Aorta (tissue), 5 donors: ENCODE measurements at regions not wholly inside any gene's neighbourhood (a gene's known extent, or its start where the extent isn't known, plus 50 kb on each side); places are given as distances from the start of the nearest gene placed in this dataset.
"Not testable (repeated sequence)": the region's sequence is repeated elsewhere in the genome, so short reads cannot be mapped to it uniquely, and the experiment has no call there.

Experiments used
- ATAC-seq: fragments of 200-7000 bp; cut with Tn5 transposase; one replicate; pipeline ENCODE4 v1.9.1; 2022; ENCODE audit warnings: moderate library complexity; ENCODE audit not compliant: low FRiP score
- DNase-seq, 2 donors: peaks; one replicate each; pipeline ENCODE4 v3.0.0-alpha.2; 2020
- H3K27ac ChIP-seq, 2 donors: one replicate each; pipeline ENCODE4 v1.5.1; 2013; ENCODE audit warnings: low read length in 2 of 2, mild to moderate bottlenecking in 2 of 2, moderate library complexity in 2 of 2, control low read depth in 1 of 2, inconsistent platforms in 1 of 2, low read depth in 1 of 2
- H3K27me3 ChIP-seq, 2 donors: one replicate each; pipeline ENCODE4 v1.6.1; 2013; ENCODE audit warnings: control low read depth in 1 of 2, low read length in 1 of 2, mild to moderate bottlenecking in 1 of 2, moderate library complexity in 1 of 2; ENCODE audit not compliant: insufficient read depth in 2 of 2, control insufficient read depth in 1 of 2
- H3K36me3 ChIP-seq, 2 donors: one replicate each; pipeline ENCODE4 v1.6.1; 2013; ENCODE audit warnings: control low read depth in 1 of 2, low read length in 1 of 2, mild to moderate bottlenecking in 1 of 2; ENCODE audit not compliant: insufficient read depth in 2 of 2, control insufficient read depth in 1 of 2
- H3K4me1 ChIP-seq, 2 donors: one replicate each; pipeline ENCODE4 v1.6.1; 2013; ENCODE audit warnings: low read length in 2 of 2, control low read depth in 1 of 2, mild to moderate bottlenecking in 1 of 2, moderate library complexity in 1 of 2; ENCODE audit not compliant: insufficient read depth in 2 of 2, control insufficient read depth in 1 of 2
- H3K4me3 ChIP-seq, 2 donors: one replicate each; pipeline ENCODE4 v1.5.1; 2013; ENCODE audit warnings: low read length in 2 of 2, control low read depth in 1 of 2, mild to moderate bottlenecking in 1 of 2
- H3K9me3 ChIP-seq: one replicate; pipeline ENCODE4 v1.6.1; 2013; ENCODE audit warnings: mild to moderate bottlenecking, low read length; ENCODE audit not compliant: control insufficient read depth
- WGBS, 2 donors: extraction: QIAGEN DNeasy Blood & Tissue Kit; methylation state at CpG; one replicate each; pipeline ENCODE4 v1.1.7; 2013; 5-methylcytosine and 5-hydroxymethylcytosine counted together
- intact Hi-C, 2 donors: fragments of 100-400 bp; cut with DNase I; formaldehyde crosslinking; loops; one replicate each; pipeline versions ENCODE4 v1.14.2 to v1.15.0; 2022
- donor health status: healthy with polysubstance abuse.
- donor health status: Bipolar disorder and iron deficiency.
- donor health status: DM: no; HTN: no; CAD: no.
- donor health status: DM: no; HTN: no; CAD: no.
- donor health status: DM: yes; HTN: yes; CAD: no.

DNA sequence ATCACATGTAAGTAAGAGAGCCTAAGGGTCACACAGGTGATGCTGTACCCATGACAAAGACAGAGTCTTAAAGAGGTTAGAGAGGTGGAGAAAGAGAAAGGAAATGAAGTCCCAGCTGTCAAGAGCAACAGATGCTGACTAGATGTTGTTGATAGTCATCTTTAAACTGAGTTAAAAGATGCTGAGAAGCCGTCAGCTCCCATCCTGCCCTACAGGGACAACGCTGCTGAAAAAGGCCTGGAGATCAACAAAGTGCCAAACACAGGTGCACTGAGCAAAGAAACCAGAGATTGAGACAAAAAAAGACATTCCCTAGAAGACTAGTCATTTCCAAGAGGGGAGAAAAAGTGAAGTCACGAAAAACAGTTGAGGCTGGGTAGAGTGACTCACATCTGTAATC is 145.0 kb upstream of the DRD5 start:
- H3K9me3 ChIP-seq, H3K4me3 ChIP-seq, H3K27me3 ChIP-seq, H3K4me1 ChIP-seq, ATAC-seq, intact Hi-C loops, H3K27ac ChIP-seq, DNase-seq, H3K36me3 ChIP-seq: not testable (repeated sequence)
- WGBS, 2 donors: 83 to 88% methylated on average over 3 of the region's 3 CpGs

DNA sequence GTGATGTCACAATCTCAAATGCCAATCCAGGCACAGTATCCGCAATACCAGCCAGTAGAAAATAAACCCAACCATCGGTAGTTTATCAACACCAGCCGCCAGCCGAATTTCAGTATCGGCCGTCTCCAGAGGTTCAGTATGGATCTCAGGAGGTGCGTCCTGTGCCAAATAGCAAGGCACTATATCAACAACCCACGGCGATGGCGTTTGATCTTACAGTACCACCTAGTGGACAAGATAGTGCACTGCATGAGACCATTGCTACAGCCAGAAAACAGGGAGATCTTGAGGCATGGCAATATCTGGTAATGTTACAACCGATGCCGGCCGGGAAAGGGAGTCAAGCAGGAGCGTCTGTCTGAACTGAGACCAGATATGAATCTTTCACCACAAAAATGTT is 121.8 kb upstream of the DRD5 start:
- not testable (repeated sequence) for DNase-seq, H3K9me3 ChIP-seq, H3K27me3 ChIP-seq, H3K4me1 ChIP-seq, H3K27ac ChIP-seq, H3K4me3 ChIP-seq, H3K36me3 ChIP-seq, ATAC-seq
- WGBS, 2 donors: 16 to 17% methylated on average over 14 of the region's 14 CpGs
- intact Hi-C loops: loop anchor here in 1 of 2 donors (5.0 kb wide), 1 partner anchor 127 kb away; no protein-coding TSS in a partner anchor

DNA sequence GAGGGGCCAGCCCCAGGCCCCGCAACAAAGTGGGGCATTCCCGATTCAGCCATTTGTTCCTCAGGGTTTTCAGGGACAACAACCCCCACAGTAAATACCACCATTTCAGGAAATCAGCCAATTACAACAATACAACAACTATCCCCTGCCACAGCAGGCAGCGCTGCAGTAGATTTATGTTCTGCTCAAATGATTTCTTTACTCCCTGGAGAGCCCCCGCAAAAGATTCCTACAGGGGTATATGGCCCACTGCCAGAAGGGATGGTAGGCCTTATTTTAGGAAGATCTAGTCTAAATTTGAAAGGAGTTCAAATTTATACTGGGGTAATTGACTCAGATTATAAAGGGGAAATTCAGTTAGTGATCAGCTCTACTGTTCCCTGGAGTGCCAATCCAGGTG is 120.5 kb upstream of the DRD5 start:
- H3K27me3 ChIP-seq, H3K4me3 ChIP-seq, intact Hi-C loops, DNase-seq, H3K9me3 ChIP-seq, H3K36me3 ChIP-seq, H3K27ac ChIP-seq, ATAC-seq, H3K4me1 ChIP-seq: not testable (repeated sequence)
- WGBS, 2 donors: 3 to 8% methylated on average over 4 of the region's 4 CpGs

DNA sequence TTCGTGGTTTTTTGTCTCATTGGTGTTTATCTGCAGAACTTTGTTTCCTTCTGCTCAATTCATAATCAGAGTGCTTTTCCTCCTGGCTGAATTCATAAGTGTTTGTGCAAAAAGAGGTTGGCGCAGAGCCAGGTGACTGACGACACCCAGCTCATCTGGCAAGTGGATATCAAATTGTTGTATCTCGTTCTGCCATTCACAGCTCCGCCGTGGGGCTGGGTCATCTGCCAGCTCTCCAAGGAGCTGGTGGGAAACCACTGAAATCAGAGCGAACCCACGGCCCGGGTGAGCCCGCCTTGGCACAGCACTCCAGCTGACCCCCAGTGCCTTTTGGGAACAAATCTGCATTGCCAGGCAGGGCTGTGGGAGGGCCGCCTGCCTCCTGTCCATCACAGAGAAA is 110.7 kb upstream of the DRD5 start:
- H3K9me3 ChIP-seq, H3K4me1 ChIP-seq, H3K27me3 ChIP-seq, ATAC-seq, intact Hi-C loops, DNase-seq, H3K36me3 ChIP-seq, H3K27ac ChIP-seq, H3K4me3 ChIP-seq: not testable (repeated sequence)
- 23 to 30% methylated on average over 9 to 10 of the region's 11 CpGs for WGBS, 2 donors

DNA sequence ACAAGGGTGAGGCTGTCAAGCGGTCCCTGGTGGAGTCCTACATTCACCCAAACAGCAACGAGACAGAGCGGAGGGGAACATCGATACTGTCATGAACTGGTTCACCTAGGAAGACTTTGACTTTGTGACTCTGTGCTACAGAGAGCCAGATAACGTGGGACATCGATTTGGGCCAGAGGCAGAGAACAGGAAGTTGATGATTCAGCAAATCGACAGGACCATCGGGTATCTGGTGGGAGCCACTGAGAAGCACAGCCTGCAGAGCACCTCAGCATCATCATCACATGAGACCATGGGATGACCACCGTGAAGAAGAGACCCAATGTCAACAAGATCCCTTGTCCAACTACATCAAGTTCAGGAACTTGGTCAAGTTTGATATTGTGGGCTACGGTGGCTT is 104.1 kb upstream of the DRD5 start:
- H3K36me3 ChIP-seq, H3K27me3 ChIP-seq, H3K4me1 ChIP-seq, H3K9me3 ChIP-seq, intact Hi-C loops, DNase-seq, H3K4me3 ChIP-seq, ATAC-seq, H3K27ac ChIP-seq: not testable (repeated sequence)
- 93 to 96% methylated on average over 10 of the region's 10 CpGs for WGBS, 2 donors

DNA sequence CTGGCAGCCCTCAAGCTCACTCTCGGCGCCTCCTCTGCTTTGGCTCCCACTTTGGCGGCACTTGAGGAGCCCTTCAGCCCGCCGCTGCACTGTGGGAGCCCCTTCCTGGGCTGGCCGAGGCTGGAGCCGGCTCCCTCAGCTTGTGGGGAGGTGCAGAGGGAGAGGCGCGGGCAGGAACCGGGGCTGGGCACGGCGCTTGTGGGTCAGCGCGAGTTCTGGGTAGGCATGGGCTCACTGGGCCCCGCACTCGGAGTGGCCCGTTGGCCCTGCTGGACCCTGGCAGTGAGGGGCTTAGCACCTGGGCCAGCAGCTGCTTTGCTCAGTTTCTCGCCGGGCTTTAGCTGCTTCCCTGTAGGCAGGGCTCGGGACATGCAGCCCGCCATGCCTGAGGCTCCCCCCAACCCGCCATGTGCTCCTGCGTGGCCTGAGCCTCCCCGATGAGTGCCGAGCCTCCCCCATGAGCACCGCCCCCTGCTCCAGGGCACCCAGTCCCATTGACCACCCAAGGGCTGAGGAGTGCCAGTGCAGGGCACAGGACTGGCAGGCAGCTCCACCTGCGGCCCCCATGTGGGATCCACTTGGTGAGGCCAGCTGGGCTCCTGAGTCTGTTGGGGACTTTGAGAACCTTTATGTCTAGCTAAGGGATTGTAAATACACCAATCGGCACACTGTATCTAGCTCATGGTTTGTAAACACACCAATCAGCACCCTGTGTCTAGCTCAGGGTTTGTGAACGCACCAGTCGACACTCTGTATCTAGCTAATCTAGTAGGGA is 101.5 kb upstream of the DRD5 start:
- Histone ChIP-seq H3K4me1 (no peaks in the 10 kb centered on the region), H3K9me3 (no peaks in the 10 kb centered on the region), H3K27me3 (no peaks in the 10 kb centered on the region), H3K4me3 (no peak overlapping the region), H3K27ac (no peak overlapping the region), H3K36me3 (no peaks in the 10 kb centered on the region)
- no peak for DNase-seq
- intact Hi-C loops: no loop called here
- ATAC-seq: no peak
- WGBS, 2 donors: 92 to 95% methylated on average over 30 of the region's 30 CpGs

DNA sequence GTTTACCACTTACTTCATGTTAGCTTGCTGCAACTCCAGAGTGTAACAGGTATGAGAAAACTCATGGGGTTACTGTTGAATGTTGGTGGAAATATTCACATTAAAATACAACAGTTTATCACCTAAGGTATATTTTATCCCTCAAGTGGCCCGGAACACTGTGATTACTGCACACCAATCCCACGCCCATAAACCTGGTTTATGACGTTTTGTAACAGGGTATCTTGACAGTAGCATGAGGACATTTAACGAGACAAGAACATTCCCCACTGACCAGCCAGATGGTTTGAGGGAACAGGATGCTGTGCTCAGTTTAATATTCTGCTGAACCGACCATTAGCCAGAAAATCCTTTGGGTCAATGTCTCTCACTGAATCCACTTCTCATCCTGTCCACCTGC is 98.3 kb upstream of the DRD5 start:
- DNase-seq, H3K9me3 ChIP-seq, ATAC-seq, intact Hi-C loops, H3K27ac ChIP-seq, H3K27me3 ChIP-seq, H3K36me3 ChIP-seq, H3K4me3 ChIP-seq, H3K4me1 ChIP-seq: not testable (repeated sequence)
- WGBS, 2 donors: 82 to 86% methylated on average over 5 of the region's 5 CpGs

DNA sequence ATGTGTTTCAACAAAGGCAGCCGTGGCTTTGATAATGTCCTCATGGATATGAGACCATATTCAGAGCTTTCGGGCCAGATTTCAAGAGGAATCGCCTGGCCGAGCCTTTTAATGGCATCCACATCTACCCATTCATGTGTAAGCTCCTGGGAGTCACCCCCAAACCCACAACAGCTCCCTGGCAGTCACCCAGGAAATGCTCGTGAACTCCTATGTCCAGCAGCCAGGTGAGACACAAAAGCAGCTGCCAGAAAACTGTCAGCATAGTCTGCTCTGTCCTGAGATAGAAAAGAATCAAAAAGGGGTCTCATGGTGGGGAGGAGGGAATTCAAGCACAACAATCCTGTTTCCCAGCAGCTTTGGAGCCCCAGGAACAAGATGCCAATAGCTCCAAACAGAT is 96.4 kb upstream of the DRD5 start:
- H3K27ac ChIP-seq, ATAC-seq, H3K27me3 ChIP-seq, H3K4me1 ChIP-seq, H3K36me3 ChIP-seq, intact Hi-C loops, H3K9me3 ChIP-seq, H3K4me3 ChIP-seq, DNase-seq: not testable (repeated sequence)
- 71 to 72% methylated on average over 5 of the region's 5 CpGs for WGBS, 2 donors

DNA sequence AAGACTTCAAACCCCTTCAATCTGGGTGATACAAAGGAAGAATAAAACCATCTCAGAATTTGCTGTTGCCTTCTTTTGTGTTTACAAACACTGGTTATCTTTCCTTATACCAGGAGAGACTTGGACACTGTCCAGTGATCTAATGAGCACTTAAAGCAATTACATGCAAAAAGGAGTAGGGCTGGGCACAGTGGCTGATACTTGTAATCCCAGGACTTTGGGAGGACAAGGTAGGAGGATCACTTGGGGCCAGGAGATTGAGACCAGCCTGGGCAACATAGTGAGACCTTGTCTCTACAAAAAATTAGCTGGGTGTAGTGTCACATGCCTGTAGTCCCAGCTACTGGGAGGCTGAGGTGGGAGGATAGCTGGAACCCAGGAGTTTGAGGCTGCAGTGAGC is 95.7 kb upstream of the DRD5 start:
- no peak for DNase-seq
- Histone ChIP-seq H3K4me1 (no peaks in the 10 kb centered on the region), H3K9me3 (no peaks in the 10 kb centered on the region), H3K27me3 (no peaks in the 10 kb centered on the region), H3K36me3 (no peaks in the 10 kb centered on the region), H3K27ac (no peak overlapping the region), H3K4me3 (no peak overlapping the region)
- no peak for ATAC-seq
- intact Hi-C loops: no loop called here
